CD14-positive monocyte (primary cell): ENCODE measurements at regions not wholly inside any gene's neighbourhood (a gene's known extent, or its start where the extent isn't known, plus 50 kb on each side); places are given as distances from the start of the nearest gene placed in this dataset.

Experiments
- DNase-seq, 3 donors: peaks; one replicate each; pipeline ENCODE4 v3.0.0-alpha.2; 2011 to 2022
- H2AFZ ChIP-seq: 2 replicates; pipeline ENCODE4 v1.6.0; 2012; ENCODE audit warnings: mild to moderate bottlenecking, low read depth, low read length, inconsistent platforms; ENCODE audit not compliant: insufficient read depth, poor library complexity, severe bottlenecking
- H3K27ac ChIP-seq, 2 donors: 1 replicate in 1 of 2; 2 replicates in 1 of 2; pipeline ENCODE4 v1.5.1; 2012 to 2013; ENCODE audit warnings: low read length in 2 of 2, control low read depth in 1 of 2, inconsistent platforms in 1 of 2, low read depth in 1 of 2, mild to moderate bottlenecking in 1 of 2
- H3K27me3 ChIP-seq, 2 donors: one replicate each; pipeline versions ENCODE4 v1.6.0 to v1.6.1; 2011 to 2013; ENCODE audit warnings: low read length in 2 of 2; ENCODE audit not compliant: control insufficient read depth in 2 of 2, insufficient read depth in 2 of 2
- H3K36me3 ChIP-seq, 2 donors: replicated peaks in 1 of 2; 1 replicate in 1 of 2; 2 replicates in 1 of 2; pipeline versions ENCODE4 v1.5.1 to v1.6.1; 2012 to 2013; ENCODE audit warnings: low read length in 2 of 2, control low read depth in 1 of 2, inconsistent platforms in 1 of 2, mild to moderate bottlenecking in 1 of 2; ENCODE audit not compliant: insufficient read depth in 2 of 2, control insufficient read depth in 1 of 2
- H3K4me1 ChIP-seq, 2 donors: 1 replicate in 1 of 2; 2 replicates in 1 of 2; pipeline versions ENCODE4 v1.5.1 to v1.6.1; 2012 to 2013; ENCODE audit warnings: low read length in 2 of 2, control low read depth in 1 of 2, inconsistent platforms in 1 of 2, mild to moderate bottlenecking in 1 of 2, moderate library complexity in 1 of 2; ENCODE audit not compliant: insufficient read depth in 2 of 2, control insufficient read depth in 1 of 2
- H3K4me2 ChIP-seq: replicated peaks from 2 replicates; pipeline ENCODE3; 2012; ENCODE audit warnings: low read length, moderate library complexity, mild to moderate bottlenecking; ENCODE audit not compliant: poor library complexity, severe bottlenecking; ENCODE audit errors: extremely low read depth
- H3K4me3 ChIP-seq, 3 experiments: fragments of 200-600 bp in 1 of 3; sonication (generic) in 1 of 3; replicated peaks in 1 of 3; 1 replicate in 2 of 3; 2 replicates in 1 of 3; pipeline ENCODE4 v1.5.1; 2011 to 2013; ENCODE audit warnings: low read length in 3 of 3, mild to moderate bottlenecking in 3 of 3, control low read depth in 2 of 3, low read depth in 2 of 3, inconsistent platforms in 1 of 3, moderate library complexity in 1 of 3
- H3K79me2 ChIP-seq: 2 replicates; pipeline ENCODE4 v1.6.0; 2012; ENCODE audit warnings: mild to moderate bottlenecking, control low read depth, inconsistent platforms, low read length, moderate library complexity; ENCODE audit not compliant: insufficient read depth
- H3K9ac ChIP-seq: 2 replicates; pipeline ENCODE4 v1.6.0; 2017; ENCODE audit warnings: low read length, mild to moderate bottlenecking; ENCODE audit not compliant: insufficient read depth, poor library complexity, severe bottlenecking
- H3K9me3 ChIP-seq, 2 donors: replicated peaks in 1 of 2; 1 replicate in 1 of 2; 2 replicates in 1 of 2; pipeline versions ENCODE4 v1.5.1 to v1.6.1; 2012 to 2013; ENCODE audit warnings: low read length in 2 of 2, control low read depth in 1 of 2; ENCODE audit not compliant: control insufficient read depth in 1 of 2, insufficient read depth in 1 of 2
- H4K20me1 ChIP-seq: 2 replicates; pipeline ENCODE4 v1.6.0; 2012; ENCODE audit warnings: mild to moderate bottlenecking, low read length, control low read depth, moderate library complexity; ENCODE audit not compliant: insufficient read depth
- H3K27ac Mint-ChIP-seq, 7 donors: one replicate each; pipeline ENCODE4 v1.8.0; 2020; ENCODE audit warnings: mild to moderate bottlenecking in 7 of 7, mixed read lengths in 7 of 7, moderate library complexity in 6 of 7, inconsistent platforms in 2 of 7
- H3K27me3 Mint-ChIP-seq, 3 donors: one replicate each; pipeline ENCODE4 v1.8.0; 2021 to 2022; ENCODE audit warnings: low read depth in 3 of 3, mild to moderate bottlenecking in 3 of 3, mixed read lengths in 3 of 3, moderate library complexity in 3 of 3, inconsistent platforms in 1 of 3
- H3K36me3 Mint-ChIP-seq, 2 donors: one replicate each; pipeline ENCODE4 v1.8.0; 2020; ENCODE audit warnings: mixed read lengths in 2 of 2, inconsistent platforms in 1 of 2, mild to moderate bottlenecking in 1 of 2
- H3K4me1 Mint-ChIP-seq: one replicate; pipeline ENCODE4 v1.8.0; 2020; ENCODE audit warnings: mild to moderate bottlenecking, mixed read lengths
- H3K4me3 Mint-ChIP-seq, 2 donors: one replicate each; pipeline ENCODE4 v1.8.0; 2020; ENCODE audit warnings: mild to moderate bottlenecking in 2 of 2, mixed read lengths in 2 of 2, moderate library complexity in 1 of 2
- H3K9me3 Mint-ChIP-seq, 7 donors: one replicate each; pipeline ENCODE4 v1.8.0; 2020 to 2022; ENCODE audit warnings: mixed read lengths in 7 of 7, mild to moderate bottlenecking in 6 of 7, moderate library complexity in 6 of 7, inconsistent platforms in 2 of 7
- WGBS: methylation state at CpG from one replicate; pipeline ENCODE4 v1.1.5; 2013; ENCODE audit warnings: missing lambda C conversion rate; ENCODE audit not compliant: insufficient coverage; 5-methylcytosine and 5-hydroxymethylcytosine counted together
- intact Hi-C, 2 donors: fragments of 100-400 bp; cut with micrococcal nuclease; formaldehyde crosslinking; loops; one replicate each; pipeline versions ENCODE4 v1.15.0 to v1.15.1; 2023
- TF ChIP-seq, protein P1 (sequence below): fragments of 200-600 bp; IDR thresholded peaks from one replicate; pipeline ENCODE4 v1.8.0; 2022; ENCODE audit warnings: antibody characterized with exemption, mild to moderate bottlenecking

DNA sequence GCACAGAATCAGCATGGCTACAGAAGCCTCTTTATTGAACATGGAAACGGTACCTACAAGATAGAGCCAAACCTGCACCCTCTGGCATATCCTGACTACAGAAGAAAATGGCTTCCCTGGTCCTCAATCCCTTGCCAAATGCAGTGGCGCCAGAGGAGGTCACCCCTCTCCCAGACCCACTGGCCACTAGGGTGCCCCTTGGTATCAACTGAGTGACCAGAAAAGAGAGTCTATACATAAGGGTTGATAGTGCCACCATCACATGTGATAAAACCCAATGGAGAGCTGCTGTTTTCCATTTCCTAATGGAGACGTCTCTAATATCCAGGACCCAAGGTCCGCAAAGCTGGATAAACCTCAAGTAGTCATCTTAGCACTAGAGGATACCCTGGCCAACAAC, 52.7 kb upstream of the ALK start:
- no peak overlapping the region for H3K4me3 Mint-ChIP-seq
- H3K27me3 Mint-ChIP-seq, result peaks cover 2 to 3% (median 3%) of the 10 kb centered on the region in 3 donors
- H3K4me1 Mint-ChIP-seq, result no peaks in the 10 kb centered on the region
- DNase-seq, result no peak
- H3K27ac ChIP-seq, result no peak overlapping the region
- no peaks in the 10 kb centered on the region for H3K79me2 ChIP-seq
- no peaks in the 10 kb centered on the region for H3K36me3 Mint-ChIP-seq
- H3K4me3 ChIP-seq, result no peak overlapping the region
- no peaks in the 10 kb centered on the region for H4K20me1 ChIP-seq
- WGBS, result 94% methylated on average over 2 of the region's 4 CpGs
- H3K4me1 ChIP-seq, result no peaks in the 10 kb centered on the region
- no peaks in the 10 kb centered on the region for H3K27me3 ChIP-seq
- H3K4me2 ChIP-seq, result no peak overlapping the region
- intact Hi-C loops, result no loop called here
- H3K9me3 Mint-ChIP-seq, result peaks cover 0 to 8% (median 0%) of the 10 kb centered on the region in 7 donors
- no peak overlapping the region for H3K9ac ChIP-seq
- TF ChIP-seq, protein P1, sequence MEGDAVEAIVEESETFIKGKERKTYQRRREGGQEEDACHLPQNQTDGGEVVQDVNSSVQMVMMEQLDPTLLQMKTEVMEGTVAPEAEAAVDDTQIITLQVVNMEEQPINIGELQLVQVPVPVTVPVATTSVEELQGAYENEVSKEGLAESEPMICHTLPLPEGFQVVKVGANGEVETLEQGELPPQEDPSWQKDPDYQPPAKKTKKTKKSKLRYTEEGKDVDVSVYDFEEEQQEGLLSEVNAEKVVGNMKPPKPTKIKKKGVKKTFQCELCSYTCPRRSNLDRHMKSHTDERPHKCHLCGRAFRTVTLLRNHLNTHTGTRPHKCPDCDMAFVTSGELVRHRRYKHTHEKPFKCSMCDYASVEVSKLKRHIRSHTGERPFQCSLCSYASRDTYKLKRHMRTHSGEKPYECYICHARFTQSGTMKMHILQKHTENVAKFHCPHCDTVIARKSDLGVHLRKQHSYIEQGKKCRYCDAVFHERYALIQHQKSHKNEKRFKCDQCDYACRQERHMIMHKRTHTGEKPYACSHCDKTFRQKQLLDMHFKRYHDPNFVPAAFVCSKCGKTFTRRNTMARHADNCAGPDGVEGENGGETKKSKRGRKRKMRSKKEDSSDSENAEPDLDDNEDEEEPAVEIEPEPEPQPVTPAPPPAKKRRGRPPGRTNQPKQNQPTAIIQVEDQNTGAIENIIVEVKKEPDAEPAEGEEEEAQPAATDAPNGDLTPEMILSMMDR, result no peak
- no peak overlapping the region for H2AFZ ChIP-seq
- H3K36me3 ChIP-seq, result no peaks in the 10 kb centered on the region
- H3K27ac Mint-ChIP-seq, result no peak overlapping the region
- H3K9me3 ChIP-seq, result no peaks in the 10 kb centered on the region

DNA sequence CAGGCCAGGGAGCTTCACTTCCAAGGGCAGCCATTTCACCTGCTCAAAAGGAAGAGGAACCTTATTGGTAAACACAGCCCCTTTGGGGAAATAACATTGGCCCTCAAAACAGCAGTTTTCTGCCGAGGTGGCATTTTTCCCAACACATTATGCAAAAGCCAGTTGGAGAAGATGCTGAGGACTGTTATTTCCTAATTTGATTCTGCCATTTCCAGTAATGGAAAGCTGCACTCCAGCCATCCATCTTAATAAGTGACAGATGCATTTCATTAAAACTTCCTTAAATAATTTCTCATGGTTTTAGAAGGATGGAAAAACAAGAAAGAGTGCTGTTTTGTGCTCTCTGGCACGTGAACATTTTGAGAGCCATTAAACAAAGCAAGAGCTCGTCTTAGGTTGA, 55.9 kb upstream of the ALK start:
- no peaks in the 10 kb centered on the region for H3K79me2 ChIP-seq
- H3K27me3 ChIP-seq, result no peaks in the 10 kb centered on the region
- 79% methylated on average over 2 of the region's 3 CpGs for WGBS
- no peaks in the 10 kb centered on the region for H3K9me3 ChIP-seq
- H3K36me3 Mint-ChIP-seq, result no peaks in the 10 kb centered on the region
- no peak overlapping the region for H3K9ac ChIP-seq
- no peak overlapping the region for H2AFZ ChIP-seq
- intact Hi-C loops, result no loop called here
- no peak overlapping the region for H3K4me3 ChIP-seq
- no peaks in the 10 kb centered on the region for H3K4me1 Mint-ChIP-seq
- no peak overlapping the region for H3K4me2 ChIP-seq
- peaks cover 0 to 5% (median 0%) of the 10 kb centered on the region in 7 donors for H3K9me3 Mint-ChIP-seq
- DNase-seq, result no peak
- no peaks in the 10 kb centered on the region for H3K4me1 ChIP-seq
- H3K27me3 Mint-ChIP-seq, result peaks cover 3 to 6% (median 4%) of the 10 kb centered on the region in 3 donors
- H3K27ac Mint-ChIP-seq, result peak overlapping the region in 1 of 7 donors; percentile 56
- no peaks in the 10 kb centered on the region for H3K36me3 ChIP-seq
- TF ChIP-seq, protein P1, result no peak
- H3K4me3 Mint-ChIP-seq, result no peak overlapping the region
- no peaks in the 10 kb centered on the region for H4K20me1 ChIP-seq
- H3K27ac ChIP-seq, result no peak overlapping the region
